Heart right ventricle (tissue), 16 donors: ENCODE measurements at regions not wholly inside any gene's neighbourhood (a gene's known extent, or its start where the extent isn't known, plus 50 kb on each side); places are given as distances from the start of the nearest gene placed in this dataset.

Experiments used
- ATAC-seq, 8 donors: fragments of 200-7000 bp; cut with Tn5 transposase; one replicate each; pipeline ENCODE4 v1.9.1; 2020; ENCODE audit warnings: mild to moderate bottlenecking in 8 of 8, moderate library complexity in 8 of 8, moderate number of reproducible peaks in 1 of 8
- DNase-seq, 2 donors: peaks; one replicate each; pipeline ENCODE4 v3.0.0-alpha.2; 2020
- H3K27ac ChIP-seq, 10 donors: fragments of 200-600 bp; sonication (generic) in 2 of 10; one replicate each; pipeline versions ENCODE4 v1.5.0 to v1.8.0; 2020 to 2022; ENCODE audit warnings: mild to moderate bottlenecking in 3 of 10
- H3K27me3 ChIP-seq, 7 donors: fragments of 200-600 bp; one replicate each; pipeline ENCODE4 v1.8.0; 2021 to 2022; ENCODE audit warnings: mild to moderate bottlenecking in 2 of 7
- H3K36me3 ChIP-seq, 9 donors: fragments of 200-600 bp; sonication (generic) in 1 of 9; one replicate each; pipeline versions ENCODE4 v1.5.0 to v1.8.0; 2020 to 2022; ENCODE audit warnings: mild to moderate bottlenecking in 2 of 9
- H3K4me1 ChIP-seq, 9 donors: fragments of 200-600 bp; sonication (generic) in 1 of 9; one replicate each; pipeline versions ENCODE4 v1.5.0 to v1.8.0; 2020 to 2022; ENCODE audit warnings: mild to moderate bottlenecking in 4 of 9
- H3K4me3 ChIP-seq, 10 donors: fragments of 200-600 bp; sonication (generic) in 2 of 10; one replicate each; pipeline versions ENCODE4 v1.5.0 to v1.8.0; 2020 to 2022; ENCODE audit warnings: mild to moderate bottlenecking in 7 of 10, moderate library complexity in 2 of 10
- H3K9me3 ChIP-seq, 11 donors: fragments of 200-600 bp in 10 of 11; sonication (generic) in 2 of 11; one replicate each; pipeline versions ENCODE4 v1.5.0 to v1.8.0; 2013 to 2022; ENCODE audit warnings: mild to moderate bottlenecking in 2 of 11, control low read depth in 1 of 11, moderate library complexity in 1 of 11
- WGBS, 2 donors: extraction: QIAGEN DNeasy Blood & Tissue Kit; methylation state at CpG; one replicate each; pipeline ENCODE4 v1.1.7; 2013; ENCODE audit warnings: inconsistent platforms in 1 of 2; 5-methylcytosine and 5-hydroxymethylcytosine counted together
- intact Hi-C, 10 donors: fragments of 100-400 bp; cut with DNase I; formaldehyde crosslinking; loops; one replicate each; pipeline versions ENCODE4 v1.11.1 to v1.14.2; 2022
- TF ChIP-seq, protein P1 (sequence below), 9 donors: fragments of 200-600 bp; sonication (generic) in 2 of 9; IDR thresholded peaks; one replicate each; pipeline versions ENCODE4 v1.5.0 to v1.8.0; 2021 to 2022; ENCODE audit warnings: antibody characterized with exemption in 9 of 9, mild to moderate bottlenecking in 5 of 9, moderate library complexity in 1 of 9
- donor health status: Arrhythmogenic right ventricular cardiomyopathy.
- donor health status: ischemic (EF 13 %, LVEDD 7.1; RV severe dilation, severe dysfunction).
- donor health status: healthy with polysubstance abuse.
- donor health status: DM: no; HTN: yes; CAD: no.
- donor health status: DM: no; HTN: no; CAD: no.
- donor health status: ischemic (EF 25% LVEDD 6.9; RV normal size, moderate dysfunction).
- donor health status: ischemic (EF 25% LVEDD 5.7; RV mildly dilated, moderate dysfunction).
- donor health status: healthy.
- donor health status: DM: yes; HTN: yes; CAD: no.
- donor health status: Ischemic cardiomyopathy.
- donor health status: ischemic (EF 35%, LVEDD 5.7; RV mildly dilated, moderate dysfunction).
- donor health status: nonischemic (EF 11% LVEDD 7.7; RV severe dilation, severe dysfunction).
- donor health status: DM: yes; HTN: yes; CAD: no.
- donor health status: PGD.
- donor health status: ischemic (EF 29% LVEDD 5.4; RV normal size, mild dysfunction).
- donor health status: nonischemic (EF 23%, LVEDD 6.1; RV moderate dilation, normal function).

- 90 to 92% methylated on average over 11 of the region's 11 CpGs for WGBS, 2 donors
- Histone ChIP-seq H3K4me3 (no peak overlapping the region), H3K27me3 (peaks cover 0 to 14% (median 0%) of the 10 kb centered on the region in 7 donors), H3K9me3 (no peaks in the 10 kb centered on the region), H3K4me1 (no peaks in the 10 kb centered on the region), H3K27ac (no peak overlapping the region), H3K36me3 (no peaks in the 10 kb centered on the region)
- DNase-seq (no peak), ATAC-seq (no peak)
- intact Hi-C loops = no loop called here
- TF ChIP-seq, protein P1, sequence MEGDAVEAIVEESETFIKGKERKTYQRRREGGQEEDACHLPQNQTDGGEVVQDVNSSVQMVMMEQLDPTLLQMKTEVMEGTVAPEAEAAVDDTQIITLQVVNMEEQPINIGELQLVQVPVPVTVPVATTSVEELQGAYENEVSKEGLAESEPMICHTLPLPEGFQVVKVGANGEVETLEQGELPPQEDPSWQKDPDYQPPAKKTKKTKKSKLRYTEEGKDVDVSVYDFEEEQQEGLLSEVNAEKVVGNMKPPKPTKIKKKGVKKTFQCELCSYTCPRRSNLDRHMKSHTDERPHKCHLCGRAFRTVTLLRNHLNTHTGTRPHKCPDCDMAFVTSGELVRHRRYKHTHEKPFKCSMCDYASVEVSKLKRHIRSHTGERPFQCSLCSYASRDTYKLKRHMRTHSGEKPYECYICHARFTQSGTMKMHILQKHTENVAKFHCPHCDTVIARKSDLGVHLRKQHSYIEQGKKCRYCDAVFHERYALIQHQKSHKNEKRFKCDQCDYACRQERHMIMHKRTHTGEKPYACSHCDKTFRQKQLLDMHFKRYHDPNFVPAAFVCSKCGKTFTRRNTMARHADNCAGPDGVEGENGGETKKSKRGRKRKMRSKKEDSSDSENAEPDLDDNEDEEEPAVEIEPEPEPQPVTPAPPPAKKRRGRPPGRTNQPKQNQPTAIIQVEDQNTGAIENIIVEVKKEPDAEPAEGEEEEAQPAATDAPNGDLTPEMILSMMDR (IDR thresholded peaks at IDR 0.05) = no peak
Observed at GRCh38 chr9:95740217-95741004, 135.1 kb upstream of the ERCC6L2 start.

DNA sequence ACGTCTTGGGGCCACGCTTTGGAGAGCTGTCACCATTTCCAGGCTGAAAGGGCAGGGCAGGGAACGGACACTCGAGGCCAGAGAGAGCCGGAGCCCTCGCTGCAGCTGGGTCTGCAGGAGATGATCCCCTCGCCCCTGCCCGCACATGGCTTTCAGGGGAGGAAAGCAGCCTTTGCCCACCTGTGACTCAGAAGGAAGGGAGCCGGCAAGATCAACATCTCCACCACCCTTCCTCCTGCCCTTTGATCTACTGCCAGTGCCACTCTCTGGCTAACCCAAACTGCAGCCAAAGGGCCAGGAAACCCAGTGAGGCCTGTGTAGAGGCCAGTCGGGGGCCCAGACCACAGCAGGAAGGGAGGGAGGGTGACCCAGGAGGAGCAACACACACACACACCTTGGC is 137.1 kb upstream of the ERCC6L2 start:
- 86 to 87% methylated on average over 10 of the region's 10 CpGs for WGBS, 2 donors
- no peak for DNase-seq
- TF ChIP-seq, protein P1 (IDR thresholded peaks at IDR 0.05) = no peak

GRCh38 chr9:95736891-95737522 is 138.5 kb upstream of the ERCC6L2 start:
- Histone ChIP-seq H3K4me3 (no peak overlapping the region), H3K4me1 (peaks cover 0 to 7% (median 0%) of the 10 kb centered on the region in 9 donors), H3K27ac (no peak overlapping the region), H3K9me3 (no peaks in the 10 kb centered on the region), H3K36me3 (no peaks in the 10 kb centered on the region), H3K27me3 (peaks cover 0 to 14% (median 0%) of the 10 kb centered on the region in 7 donors)
- WGBS, 2 donors = 71 to 76% methylated on average over 15 of the region's 15 CpGs
- peak in 1 of 8 donors; percentile 39 for ATAC-seq
- TF ChIP-seq, protein P1 (IDR thresholded peaks at IDR 0.05) = no peak
- DNase-seq = peak in 1 of 2 donors; percentile 20
- intact Hi-C loops = loop anchor here in 1 of 10 donors (10.0 kb wide), 1 partner anchor 478 kb away; no protein-coding TSS in a partner anchor

More for the DNA sequence above, 137.1 kb upstream of the ERCC6L2 start:
- intact Hi-C loops = loop anchor here in 1 of 10 donors (10.0 kb wide), 1 partner anchor 476 kb away; no protein-coding TSS in a partner anchor
- ATAC-seq = no peak
- H3K9me3 ChIP-seq = no peaks in the 10 kb centered on the region
- H3K27ac ChIP-seq = no peak overlapping the region
- H3K4me3 ChIP-seq = no peak overlapping the region
- H3K27me3 ChIP-seq = peaks cover 0 to 14% (median 0%) of the 10 kb centered on the region in 7 donors
- H3K4me1 ChIP-seq = no peaks in the 10 kb centered on the region
- no peaks in the 10 kb centered on the region for H3K36me3 ChIP-seq

- ATAC-seq (no peak), DNase-seq (no peak)
- peaks cover 0 to 7% (median 0%) of the 10 kb centered on the region in 9 donors for H3K4me1 ChIP-seq
- 85 to 90% methylated on average over 5 of the region's 5 CpGs for WGBS, 2 donors
- TF ChIP-seq, protein P1 (IDR thresholded peaks at IDR 0.05) = peak in 5 of 9 donors; percentile 8 to 35 (median 10)
- H3K27ac ChIP-seq = no peak overlapping the region
- peaks cover 0 to 17% (median 0%) of the 10 kb centered on the region in 7 donors for H3K27me3 ChIP-seq
- intact Hi-C loops = loop anchor here in 1 of 10 donors (10.0 kb wide), 1 partner anchor 478 kb away; no protein-coding TSS in a partner anchor
- H3K36me3 ChIP-seq = no peaks in the 10 kb centered on the region
- no peak overlapping the region for H3K4me3 ChIP-seq
- no peaks in the 10 kb centered on the region for H3K9me3 ChIP-seq
Observed at GRCh38 chr9:95736370-95736769, 139.1 kb upstream of the ERCC6L2 start.
